Endothelial cell of umbilical vein (primary cell): ENCODE measurements at regions not wholly inside any gene's neighbourhood (a gene's known extent, or its start where the extent isn't known, plus 50 kb on each side); places are given as distances from the start of the nearest gene placed in this dataset.

Experiments used
- BruUV-seq: library from RNA; stranded (reverse); fragments of 400-500 nt; replicated peaks from 2 replicates; lab custom pipeline; 2021; lab: Mats Ljungman, UMichigan
- CTCF ChIA-PET: fragments of 300-600, 350-600 bp; sonication (Branson Sonifier 250); formaldehyde crosslinking; loops from one replicate; lab custom pipeline; 2021; ENCODE audit warnings: antibody characterized with exemption, inconsistent platforms; lab: Charles Lee
- POLR2A ChIA-PET: fragments of 300-600, 350-600 bp; sonication (Branson Sonifier 250); formaldehyde crosslinking; loops from one replicate; lab custom pipeline; 2021; ENCODE audit warnings: antibody characterized with exemption, inconsistent platforms; lab: Charles Lee
- DNase-seq: peaks from one replicate; pipeline ENCODE4 v3.0.0-alpha.2; 2011; ENCODE audit warnings: low read depth, low spot score
- FAIRE-seq: peaks from 2 replicates; lab custom pipeline; 2011; peaks lifted over from hg19 to GRCh38; lab: Jason Lieb, UNC
- H2AFZ ChIP-seq: 2 replicates; pipeline ENCODE4 v1.6.0; 2012; ENCODE audit warnings: low read depth, low read length, control low read depth, inconsistent platforms
- H3K27ac ChIP-seq: 2 replicates; pipeline ENCODE4 v1.5.1; 2011; ENCODE audit warnings: low read depth, mild to moderate bottlenecking, control low read depth, low read length, moderate library complexity; ENCODE audit not compliant: insufficient read depth
- H3K27me3 ChIP-seq, 2 experiments: 2 replicates each; pipeline versions ENCODE4 v1.6.0 to v1.6.1; 2011; ENCODE audit warnings: low read length in 2 of 2, mixed read lengths in 1 of 2; ENCODE audit not compliant: control insufficient read depth in 2 of 2, insufficient read depth in 2 of 2
- H3K36me3 ChIP-seq, 2 experiments: 2 replicates in 1 of 2; 3 replicates in 1 of 2; pipeline ENCODE4 v1.5.1; 2011; ENCODE audit warnings: low read length in 2 of 2, mild to moderate bottlenecking in 1 of 2, moderate library complexity in 1 of 2; ENCODE audit not compliant: control insufficient read depth in 2 of 2, insufficient read depth in 2 of 2; ENCODE audit errors: extremely low read depth in 1 of 2
- H3K4me1 ChIP-seq: 3 replicates; pipeline ENCODE4 v1.5.1; 2011; ENCODE audit warnings: mild to moderate bottlenecking, low read length; ENCODE audit not compliant: control insufficient read depth, insufficient read depth; ENCODE audit errors: extremely low read depth
- H3K4me2 ChIP-seq: 2 replicates; pipeline ENCODE4 v1.6.1; 2011; ENCODE audit warnings: low read length, control low read depth, mixed read lengths; ENCODE audit not compliant: insufficient read depth
- H3K4me3 ChIP-seq, 3 experiments: fragments of 200-600 bp in 1 of 3; sonication (generic), shearing (Covaris generic) in 1 of 3; replicated peaks in 1 of 3; 2 replicates each; pipeline ENCODE4 v1.5.1; 2011 to 2016; ENCODE audit warnings: control low read depth in 3 of 3, low read length in 3 of 3, mild to moderate bottlenecking in 2 of 3, inconsistent platforms in 1 of 3, low read depth in 1 of 3, moderate library complexity in 1 of 3; ENCODE audit not compliant: insufficient read depth in 1 of 3
- H3K79me2 ChIP-seq: 2 replicates; pipeline ENCODE4 v1.6.0; 2012; ENCODE audit warnings: low read length, inconsistent platforms; ENCODE audit not compliant: control insufficient read depth, insufficient read depth
- H3K9ac ChIP-seq: replicated peaks from 2 replicates; pipeline ENCODE3; 2011; ENCODE audit warnings: low read length, control low read depth; ENCODE audit not compliant: insufficient read depth; ENCODE audit errors: extremely low read depth
- H3K9me1 ChIP-seq: replicated peaks from 3 replicates; pipeline ENCODE4 v1.6.0; 2011; ENCODE audit warnings: mild to moderate bottlenecking, low read length; ENCODE audit not compliant: control insufficient read depth, insufficient read depth; ENCODE audit errors: extremely low read depth
- H3K9me3 ChIP-seq: replicated peaks from 2 replicates; pipeline ENCODE4 v1.5.1; 2012; ENCODE audit warnings: low read length, inconsistent platforms; ENCODE audit not compliant: control insufficient read depth, insufficient read depth
- H4K20me1 ChIP-seq: replicated peaks from 2 replicates; pipeline ENCODE3; 2011; ENCODE audit warnings: mild to moderate bottlenecking, low read length; ENCODE audit not compliant: control insufficient read depth, insufficient read depth; ENCODE audit errors: extremely low read depth
- EZH2 ChIP-seq: IDR thresholded peaks from 2 replicates; pipeline ENCODE4 v1.6.1; 2012; ENCODE audit warnings: borderline replicate concordance, low read depth, mild to moderate bottlenecking, moderate library complexity, low read length, inconsistent platforms; ENCODE audit not compliant: severe bottlenecking
- FOS ChIP-seq: IDR thresholded peaks from 2 replicates; pipeline ENCODE4 v1.6.1; 2011; ENCODE audit warnings: mild to moderate bottlenecking, low read length, moderate library complexity, borderline replicate concordance; ENCODE audit not compliant: insufficient read depth
- GATA2 ChIP-seq: IDR thresholded peaks from 2 replicates; pipeline ENCODE4 v1.7.0; 2011; ENCODE audit warnings: low read depth, mild to moderate bottlenecking, moderate library complexity, mixed read lengths, low read length; ENCODE audit not compliant: insufficient read length, insufficient read depth
- JUN ChIP-seq: IDR thresholded peaks from 2 replicates; pipeline ENCODE4 v1.6.1; 2011; ENCODE audit warnings: borderline replicate concordance, low read depth; ENCODE audit not compliant: insufficient read length, insufficient read depth
- MYC ChIP-seq: IDR thresholded peaks from one replicate; pipeline ENCODE4 v1.6.1; 2011; ENCODE audit warnings: mild to moderate bottlenecking, low read depth, low read length
- POLR2A ChIP-seq: IDR thresholded peaks from 2 replicates; pipeline ENCODE4 v1.6.1; 2012; ENCODE audit warnings: low read depth, mild to moderate bottlenecking, control low read depth, low read length
- POLR2AphosphoS5 ChIP-seq: IDR thresholded peaks from 2 replicates; pipeline ENCODE4 v1.6.1; 2012; ENCODE audit warnings: low read depth, mild to moderate bottlenecking, control low read depth, low read length, moderate library complexity; ENCODE audit not compliant: insufficient read depth
- dilution Hi-C: fragments of 300-500 bp; cut with MboI; formaldehyde crosslinking; loops from one replicate; pipeline ENCODE4 v1.15.0; 2019; ENCODE audit warnings: low sequenced_read_pairs; ENCODE audit not compliant: extremely low pct_ligation_motif_present
- intact Hi-C: fragments of 100-400 bp; cut with micrococcal nuclease; formaldehyde crosslinking; loops from one replicate; pipeline ENCODE4 v1.10.0; 2022
- TF ChIP-seq, protein P1 (sequence below), 2 donors: IDR thresholded peaks; 1 replicate in 1 of 2; 2 replicates in 1 of 2; pipeline ENCODE4 v1.5.1; 2011; ENCODE audit warnings: low read length in 2 of 2, mild to moderate bottlenecking in 2 of 2, moderate library complexity in 2 of 2, control low read depth in 1 of 2, inconsistent platforms in 1 of 2, low read depth in 1 of 2; ENCODE audit not compliant: insufficient read depth in 1 of 2; ENCODE audit errors: extremely low read depth in 1 of 2
- TF ChIP-seq, protein P2 (sequence below): IDR thresholded peaks from 2 replicates; pipeline ENCODE4 v1.6.1; 2011; ENCODE audit not compliant: insufficient read depth, insufficient read length

DNA sequence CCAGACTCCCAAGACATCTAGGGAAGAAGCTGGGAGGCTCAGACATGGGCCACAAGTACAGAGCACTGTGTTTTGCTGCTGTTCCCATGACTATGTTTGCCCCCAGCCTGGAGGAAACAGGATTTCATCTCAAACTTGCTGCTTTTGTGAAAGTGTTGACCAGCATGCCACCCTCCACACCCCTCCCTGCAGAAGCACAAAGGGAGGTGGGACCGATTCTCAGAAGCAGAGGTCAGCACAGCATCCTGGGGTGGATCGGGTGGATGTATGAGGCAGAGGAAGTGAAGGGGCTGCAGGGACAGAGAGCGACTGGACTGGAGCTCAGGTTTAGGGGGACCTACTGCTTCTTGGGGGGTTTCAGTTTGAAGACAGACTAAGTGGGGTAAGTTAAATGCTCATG is 209.2 kb downstream of the ZNF516 start:
- H3K9me3 ChIP-seq: peaks cover 2% of the 10 kb centered on the region
- ChIA-PET POLR2A (no interaction called here), CTCF (no interaction called here)
- no peaks in the 10 kb centered on the region for H3K9me1 ChIP-seq
- H3K4me1 ChIP-seq: no peaks in the 10 kb centered on the region
- H3K27me3 ChIP-seq: no peaks in the 10 kb centered on the region
- no TSS peak for BruUV-seq
- TF ChIP-seq POLR2AphosphoS5 (no peak), MYC (no peak), EZH2 (no peak), POLR2A (no peak), GATA2 (no peak), FOS (no peak), JUN (no peak)
- TF ChIP-seq, protein P1, sequence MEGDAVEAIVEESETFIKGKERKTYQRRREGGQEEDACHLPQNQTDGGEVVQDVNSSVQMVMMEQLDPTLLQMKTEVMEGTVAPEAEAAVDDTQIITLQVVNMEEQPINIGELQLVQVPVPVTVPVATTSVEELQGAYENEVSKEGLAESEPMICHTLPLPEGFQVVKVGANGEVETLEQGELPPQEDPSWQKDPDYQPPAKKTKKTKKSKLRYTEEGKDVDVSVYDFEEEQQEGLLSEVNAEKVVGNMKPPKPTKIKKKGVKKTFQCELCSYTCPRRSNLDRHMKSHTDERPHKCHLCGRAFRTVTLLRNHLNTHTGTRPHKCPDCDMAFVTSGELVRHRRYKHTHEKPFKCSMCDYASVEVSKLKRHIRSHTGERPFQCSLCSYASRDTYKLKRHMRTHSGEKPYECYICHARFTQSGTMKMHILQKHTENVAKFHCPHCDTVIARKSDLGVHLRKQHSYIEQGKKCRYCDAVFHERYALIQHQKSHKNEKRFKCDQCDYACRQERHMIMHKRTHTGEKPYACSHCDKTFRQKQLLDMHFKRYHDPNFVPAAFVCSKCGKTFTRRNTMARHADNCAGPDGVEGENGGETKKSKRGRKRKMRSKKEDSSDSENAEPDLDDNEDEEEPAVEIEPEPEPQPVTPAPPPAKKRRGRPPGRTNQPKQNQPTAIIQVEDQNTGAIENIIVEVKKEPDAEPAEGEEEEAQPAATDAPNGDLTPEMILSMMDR (IDR thresholded peaks at IDR 0.05; ENCODE audit: extremely low read depth in 1 of 2, insufficient read depth in 1 of 2, low read depth in 1 of 2, low read length in 2 of 2): no peak
- TF ChIP-seq, protein P2, sequence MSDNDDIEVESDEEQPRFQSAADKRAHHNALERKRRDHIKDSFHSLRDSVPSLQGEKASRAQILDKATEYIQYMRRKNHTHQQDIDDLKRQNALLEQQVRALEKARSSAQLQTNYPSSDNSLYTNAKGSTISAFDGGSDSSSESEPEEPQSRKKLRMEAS: no peak
- no peaks in the 10 kb centered on the region for H3K36me3 ChIP-seq
- intact Hi-C loops (no loop called here), dilution Hi-C loops (no loop called here)
- H4K20me1 ChIP-seq: no peaks in the 10 kb centered on the region
- no peaks in the 10 kb centered on the region for H3K79me2 ChIP-seq
- no peak overlapping the region for H3K9ac ChIP-seq
- FAIRE-seq (no peak), DNase-seq (no peak)
- no peak overlapping the region for H3K4me3 ChIP-seq
- no peak overlapping the region for H2AFZ ChIP-seq
- no peak overlapping the region for H3K4me2 ChIP-seq
- no peak overlapping the region for H3K27ac ChIP-seq
